ACHN (cell line): ENCODE measurements at regions not wholly inside any gene's neighbourhood (a gene's known extent, or its start where the extent isn't known, plus 50 kb on each side); places are given as distances from the start of the nearest gene placed in this dataset.

ENCODE experiments used
- DNase-seq: peaks from one replicate; pipeline ENCODE4 v3.0.0-alpha.2; 2015
- in situ Hi-C: cut with HindIII; loops from 2 replicates; pipeline ENCODE4 v1.10.0; 2017; ENCODE audit warnings: low sequenced_read_pairs, low pct_ligation_motif_present, low pct_unique_long_range_greater_than_20kb

GRCh38 chr9:119441338-119441737 is 72.1 kb upstream of the BRINP1 start:
- DNase-seq: no peak
- in situ Hi-C loops: no loop called here

- in situ Hi-C loops: no loop called here
- no peak for DNase-seq
Observed at GRCh38 chr9:119436261-119436660, 67.0 kb upstream of the BRINP1 start.

- in situ Hi-C loops: no loop called here
- no peak for DNase-seq
Observed at GRCh38 chr9:119435076-119435475, 65.8 kb upstream of the BRINP1 start.

GRCh38 chr9:119432428-119432827 is 63.2 kb upstream of the BRINP1 start:
- in situ Hi-C loops: no loop called here
- no peak for DNase-seq

GRCh38 chr9:119429302-119429701 is 60.1 kb upstream of the BRINP1 start:
- DNase-seq: no peak
- in situ Hi-C loops: no loop called here

GRCh38 chr9:119420231-119420630 is 51.0 kb upstream of the BRINP1 start:
- in situ Hi-C loops: no loop called here
- no peak for DNase-seq
